H1 (cell line): ENCODE measurements at regions not wholly inside any gene's neighbourhood (a gene's known extent, or its start where the extent isn't known, plus 50 kb on each side); places are given as distances from the start of the nearest gene placed in this dataset.

Experiments used
- CTCF ChIA-PET: fragments of 300-600 bp; sonication (Branson Sonifier 250); formaldehyde crosslinking; loops from one replicate; lab custom pipeline; 2021; ENCODE audit not compliant: partially characterized antibody; lab: Charles Lee
- POLR2A ChIA-PET: fragments of 300-600 bp; sonication (Branson Sonifier 250); formaldehyde crosslinking; loops from one replicate; lab custom pipeline; 2021; ENCODE audit warnings: inconsistent platforms; ENCODE audit not compliant: partially characterized antibody; lab: Charles Lee
- DNase-seq, 2 experiments: peaks; one replicate each; pipeline versions ENCODE4 v3.0.0 to v3.0.0-alpha.2; 2010 to 2022; ENCODE audit warnings: low spot score in 2 of 2, low read depth in 1 of 2, mixed read lengths in 1 of 2
- FAIRE-seq: peaks from 2 replicates; lab custom pipeline; 2011; peaks lifted over from hg19 to GRCh38; lab: Jason Lieb, UNC
- H2AFZ ChIP-seq: 2 replicates; pipeline ENCODE4 v1.8.1; 2012; ENCODE audit warnings: low read length, inconsistent platforms
- H2AK5ac ChIP-seq: 2 replicates; pipeline ENCODE4 v1.6.1; 2013; ENCODE audit warnings: low read depth, low read length
- H2BK120ac ChIP-seq: replicated peaks from 2 replicates; pipeline ENCODE3; 2013; ENCODE audit warnings: low read depth, low read length, inconsistent platforms
- H2BK12ac ChIP-seq: 2 replicates; pipeline ENCODE4 v1.6.1; 2013; ENCODE audit warnings: low read depth, low read length
- H2BK15ac ChIP-seq: 2 replicates; pipeline ENCODE4 v1.6.1; 2013; ENCODE audit warnings: low read length
- H2BK20ac ChIP-seq: 2 replicates; pipeline ENCODE4 v1.6.1; 2013; ENCODE audit warnings: low read length
- H2BK5ac ChIP-seq: 2 replicates; pipeline ENCODE4 v1.6.1; 2013; ENCODE audit warnings: low read depth, low read length
- H3K14ac ChIP-seq: 2 replicates; pipeline ENCODE4 v1.6.1; 2013; ENCODE audit warnings: inconsistent platforms; ENCODE audit not compliant: insufficient read length
- H3K18ac ChIP-seq: 2 replicates; pipeline ENCODE4 v1.6.1; 2013; ENCODE audit warnings: low read length; ENCODE audit errors: extremely low read depth
- H3K23ac ChIP-seq: 2 replicates; pipeline ENCODE4 v1.6.1; 2013; ENCODE audit warnings: inconsistent platforms; ENCODE audit not compliant: insufficient read length
- H3K23me2 ChIP-seq: 2 replicates; pipeline ENCODE4 v1.6.1; 2013; ENCODE audit warnings: low read depth, low read length
- H3K27ac ChIP-seq: 2 replicates; pipeline ENCODE4 v1.6.1; 2011; ENCODE audit warnings: low read depth, low read length, inconsistent platforms
- H3K27me3 ChIP-seq, 4 experiments: replicated peaks in 1 of 4; 1 replicate in 1 of 4; 2 replicates in 3 of 4; pipeline versions ENCODE4 v1.6.1 to v1.8.1; 2011 to 2013; ENCODE audit warnings: low read length in 3 of 4, mild to moderate bottlenecking in 3 of 4, inconsistent platforms in 2 of 4, mixed read lengths in 2 of 4, moderate library complexity in 1 of 4; ENCODE audit not compliant: control insufficient read depth in 3 of 4, insufficient read depth in 3 of 4; ENCODE audit errors: extremely low read depth in 1 of 4
- H3K36me3 ChIP-seq, 4 experiments: 2 replicates each; pipeline versions ENCODE4 v1.6.1 to v1.8.1; 2011 to 2013; ENCODE audit warnings: mild to moderate bottlenecking in 4 of 4, low read length in 3 of 4, moderate library complexity in 2 of 4, control low read depth in 1 of 4, inconsistent platforms in 1 of 4; ENCODE audit not compliant: insufficient read depth in 4 of 4, control insufficient read depth in 2 of 4
- H3K4ac ChIP-seq: replicated peaks from 2 replicates; pipeline ENCODE3; 2013; ENCODE audit warnings: low read length, low read depth, mixed read lengths, inconsistent platforms; ENCODE audit not compliant: insufficient read length
- H3K4me1 ChIP-seq, 4 experiments: replicated peaks in 1 of 4; 1 replicate in 1 of 4; 2 replicates in 3 of 4; pipeline versions ENCODE4 v1.6.1 to v1.8.1; 2011 to 2013; ENCODE audit warnings: low read length in 3 of 4, inconsistent platforms in 2 of 4, mixed read lengths in 1 of 4; ENCODE audit not compliant: insufficient read depth in 4 of 4, control insufficient read depth in 3 of 4
- H3K4me2 ChIP-seq, 2 experiments: 2 replicates each; pipeline versions ENCODE4 v1.6.1 to v1.8.1; 2011 to 2013; ENCODE audit warnings: low read depth in 2 of 2, low read length in 2 of 2, control low read depth in 1 of 2, inconsistent platforms in 1 of 2, mild to moderate bottlenecking in 1 of 2; ENCODE audit not compliant: insufficient read depth in 1 of 2
- H3K4me3 ChIP-seq, 4 experiments: fragments of 200-600, 300-600 bp in 1 of 4; sonication (generic), shearing (Covaris generic), sonication (Bioruptor Twin) in 1 of 4; 2 replicates each; pipeline versions ENCODE4 v1.5.1 to v1.8.1; 2011 to 2016; ENCODE audit warnings: low read length in 4 of 4, low read depth in 3 of 4, control low read depth in 2 of 4, inconsistent platforms in 2 of 4, mild to moderate bottlenecking in 2 of 4, mixed read lengths in 1 of 4, moderate library complexity in 1 of 4; ENCODE audit not compliant: insufficient read depth in 2 of 4; ENCODE audit errors: extremely low read depth in 1 of 4
- H3K56ac ChIP-seq: replicated peaks from 2 replicates; pipeline ENCODE3; 2013; ENCODE audit warnings: low read depth, mild to moderate bottlenecking, mixed read lengths, low read length, inconsistent platforms; ENCODE audit not compliant: insufficient read length
- H3K79me1 ChIP-seq: 2 replicates; pipeline ENCODE4 v1.6.1; 2013; ENCODE audit warnings: low read depth, low read length, control low read depth
- H3K79me2 ChIP-seq, 2 experiments: 2 replicates each; pipeline versions ENCODE4 v1.6.1 to v1.8.1; 2012 to 2013; ENCODE audit warnings: low read length in 2 of 2, mild to moderate bottlenecking in 2 of 2, inconsistent platforms in 1 of 2; ENCODE audit not compliant: insufficient read depth in 2 of 2, control insufficient read depth in 1 of 2
- H3K9ac ChIP-seq, 4 experiments: replicated peaks in 1 of 4; 1 replicate in 1 of 4; 2 replicates in 3 of 4; pipeline versions ENCODE4 v1.6.1 to v1.8.1; 2011 to 2013; ENCODE audit warnings: low read depth in 3 of 4, low read length in 3 of 4, control low read depth in 2 of 4, mild to moderate bottlenecking in 2 of 4, moderate library complexity in 2 of 4, inconsistent platforms in 1 of 4; ENCODE audit errors: extremely low read depth in 1 of 4
- H3K9me3 ChIP-seq, 2 experiments: 2 replicates each; pipeline versions ENCODE4 v1.6.1 to v1.8.1; 2012 to 2013; ENCODE audit warnings: mild to moderate bottlenecking in 2 of 2, moderate library complexity in 2 of 2, control low read depth in 1 of 2, inconsistent platforms in 1 of 2, low read depth in 1 of 2, low read length in 1 of 2, mixed read lengths in 1 of 2; ENCODE audit not compliant: insufficient read depth in 2 of 2
- H4K20me1 ChIP-seq, 2 experiments: replicated peaks in 1 of 2; 2 replicates each; pipeline versions ENCODE3 to v1.8.1; 2011 to 2013; ENCODE audit warnings: inconsistent platforms in 2 of 2, low read length in 2 of 2, mild to moderate bottlenecking in 1 of 2; ENCODE audit not compliant: insufficient read depth in 2 of 2, control insufficient read depth in 1 of 2
- H4K5ac ChIP-seq: 2 replicates; pipeline ENCODE4 v1.6.1; 2013; ENCODE audit warnings: low read length, low read depth, mixed read lengths, inconsistent platforms; ENCODE audit not compliant: insufficient read length
- H4K8ac ChIP-seq: 2 replicates; pipeline ENCODE4 v1.8.0; 2013; ENCODE audit warnings: mild to moderate bottlenecking, moderate library complexity, low read length, inconsistent platforms; ENCODE audit not compliant: insufficient read depth; ENCODE audit errors: extremely low read depth
- H4K91ac ChIP-seq: replicated peaks from 2 replicates; pipeline ENCODE3; 2013; ENCODE audit warnings: low read length, mixed read lengths, inconsistent platforms; ENCODE audit not compliant: insufficient read length
- TCF12 ChIP-seq: IDR thresholded peaks from 2 replicates; pipeline ENCODE4 v1.6.1; 2011; ENCODE audit warnings: low read depth, mild to moderate bottlenecking, low read length
- WGBS, 2 experiments: shearing (Covaris generic) in 1 of 2; methylation state at CpG; one replicate each; pipeline versions ENCODE4 v1.1.6 to v1.1.7; 2013 to 2015; ENCODE audit warnings: low lambda C conversion rate in 2 of 2, mixed read lengths in 2 of 2, inconsistent platforms in 1 of 2, low coverage in 1 of 2, missing lambda C conversion rate in 1 of 2; ENCODE audit not compliant: insufficient replicate concordance in 2 of 2, insufficient coverage in 1 of 2, insufficient read length in 1 of 2; ENCODE audit errors: extremely low coverage in 1 of 2, missing lambda C conversion rate in 1 of 2; 5-methylcytosine and 5-hydroxymethylcytosine counted together

GRCh38 chr14:46540986-46541385 is 110.6 kb downstream of the RPL10L start:
- Histone ChIP-seq H2BK12ac (no peak overlapping the region), H2AK5ac (no peak overlapping the region), H2AFZ (no peak overlapping the region), H2BK120ac (no peak overlapping the region), H2BK20ac (no peak overlapping the region), H3K79me2 (no peaks in the 10 kb centered on the region), H3K36me3 (no peaks in the 10 kb centered on the region), H3K9ac (no peak overlapping the region), H2BK5ac (no peak overlapping the region), H3K27ac (no peak overlapping the region), H3K4ac (no peak overlapping the region), H3K56ac (no peak overlapping the region), H3K18ac (no peak overlapping the region), H3K4me1 (no peaks in the 10 kb centered on the region), H3K14ac (no peak overlapping the region), H3K4me2 (no peak overlapping the region), H3K23me2 (no peaks in the 10 kb centered on the region), H3K27me3 (no peaks in the 10 kb centered on the region), H3K23ac (no peak overlapping the region), H4K5ac (no peak overlapping the region), H3K9me3 (no peaks in the 10 kb centered on the region), H4K8ac (no peak overlapping the region), H3K4me3 (no peak overlapping the region), H3K79me1 (no peaks in the 10 kb centered on the region), H2BK15ac (no peak overlapping the region), H4K20me1 (no peaks in the 10 kb centered on the region), H4K91ac (no peak overlapping the region)
- CTCF ChIA-PET = no interaction called here
- 92% methylated on average over 2 of the region's 2 CpGs; no CpG with 5 or more reads in 1 of the 2 experiments for WGBS, 2 experiments
- no peak for DNase-seq
- no peak for FAIRE-seq
- POLR2A ChIA-PET = no interaction called here
- no peak for TF ChIP-seq TCF12
